ENCODE measurements at regions not wholly inside any gene's neighbourhood (a gene's known extent, or its start where the extent isn't known, plus 50 kb on each side); places are given as distances from the start of the nearest gene placed in this dataset.

GRCh38 chr18:8458546-8459215, 150.6 kb upstream of the RAB12 start:
- Mint-ChIP-seq H3K9me3 (peaks cover 23% of the 10 kb centered on the region), H3K27ac (no peak overlapping the region), H3K36me3 (peaks cover 23% of the 10 kb centered on the region), H3K27me3 (ENCODE audit: low read depth) (no peaks in the 10 kb centered on the region), H3K4me1 (peaks cover 3% of the 10 kb centered on the region), H3K4me3 (no peak overlapping the region)
- TF ChIP-seq FOXP1 (CRISPR knock-in tag; IDR thresholded peaks at IDR 0.05; ENCODE audit: borderline replicate concordance) (no peak), ELF4 (CRISPR knock-in tag; IDR thresholded peaks at IDR 0.05; ENCODE audit: low read depth) (no peak)
- DNase-seq (ENCODE audit: low spot score) (no peak), ATAC-seq (no peak)
- CTCF ChIA-PET: interaction anchor here (0.9 to 1.3 kb wide), 2 partner anchors 22 to 69 kb away, joined by 3 read pairs; no protein-coding TSS in a partner anchor
- POLR2A ChIA-PET: no interaction called here

- H3K36me3 Mint-ChIP-seq: peaks cover 23% of the 10 kb centered on the region
- no peak for TF ChIP-seq ZSCAN18 (CRISPR knock-in tag; IDR thresholded peaks at IDR 0.05)
- no peak for TF ChIP-seq ESRRA (CRISPR knock-in tag; IDR thresholded peaks at IDR 0.05; ENCODE audit: borderline replicate concordance)
- TF ChIP-seq GRHL2 (CRISPR knock-in tag; IDR thresholded peaks at IDR 0.05; ENCODE audit: insufficient replicate concordance, severe bottlenecking): no peak
- TF ChIP-seq ZNF317 (CRISPR knock-in tag; IDR thresholded peaks at IDR 0.05; ENCODE audit: borderline replicate concordance, low read depth): no peak
- TF ChIP-seq IRF2 (CRISPR knock-in tag; IDR thresholded peaks at IDR 0.05; ENCODE audit: borderline replicate concordance, low read depth): no peak
- TF ChIP-seq JAZF1 (CRISPR knock-in tag; IDR thresholded peaks at IDR 0.05): no peak
- no peak for TF ChIP-seq ARID4B (CRISPR knock-in tag; IDR thresholded peaks at IDR 0.05; ENCODE audit: borderline replicate concordance)
- TF ChIP-seq, protein P1, sequence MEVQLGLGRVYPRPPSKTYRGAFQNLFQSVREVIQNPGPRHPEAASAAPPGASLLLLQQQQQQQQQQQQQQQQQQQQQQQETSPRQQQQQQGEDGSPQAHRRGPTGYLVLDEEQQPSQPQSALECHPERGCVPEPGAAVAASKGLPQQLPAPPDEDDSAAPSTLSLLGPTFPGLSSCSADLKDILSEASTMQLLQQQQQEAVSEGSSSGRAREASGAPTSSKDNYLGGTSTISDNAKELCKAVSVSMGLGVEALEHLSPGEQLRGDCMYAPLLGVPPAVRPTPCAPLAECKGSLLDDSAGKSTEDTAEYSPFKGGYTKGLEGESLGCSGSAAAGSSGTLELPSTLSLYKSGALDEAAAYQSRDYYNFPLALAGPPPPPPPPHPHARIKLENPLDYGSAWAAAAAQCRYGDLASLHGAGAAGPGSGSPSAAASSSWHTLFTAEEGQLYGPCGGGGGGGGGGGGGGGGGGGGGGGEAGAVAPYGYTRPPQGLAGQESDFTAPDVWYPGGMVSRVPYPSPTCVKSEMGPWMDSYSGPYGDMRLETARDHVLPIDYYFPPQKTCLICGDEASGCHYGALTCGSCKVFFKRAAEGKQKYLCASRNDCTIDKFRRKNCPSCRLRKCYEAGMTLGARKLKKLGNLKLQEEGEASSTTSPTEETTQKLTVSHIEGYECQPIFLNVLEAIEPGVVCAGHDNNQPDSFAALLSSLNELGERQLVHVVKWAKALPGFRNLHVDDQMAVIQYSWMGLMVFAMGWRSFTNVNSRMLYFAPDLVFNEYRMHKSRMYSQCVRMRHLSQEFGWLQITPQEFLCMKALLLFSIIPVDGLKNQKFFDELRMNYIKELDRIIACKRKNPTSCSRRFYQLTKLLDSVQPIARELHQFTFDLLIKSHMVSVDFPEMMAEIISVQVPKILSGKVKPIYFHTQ (CRISPR knock-in tag; IDR thresholded peaks at IDR 0.05): no peak
- TF ChIP-seq, protein P2, sequence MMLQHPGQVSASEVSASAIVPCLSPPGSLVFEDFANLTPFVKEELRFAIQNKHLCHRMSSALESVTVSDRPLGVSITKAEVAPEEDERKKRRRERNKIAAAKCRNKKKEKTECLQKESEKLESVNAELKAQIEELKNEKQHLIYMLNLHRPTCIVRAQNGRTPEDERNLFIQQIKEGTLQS (CRISPR knock-in tag; conservative IDR thresholded peaks at IDR 0.05): no peak
- no peak for TF ChIP-seq PREB (CRISPR knock-in tag; IDR thresholded peaks at IDR 0.05; ENCODE audit: borderline replicate concordance)
- TF ChIP-seq NFATC4 (CRISPR knock-in tag; IDR thresholded peaks at IDR 0.05): no peak
- TF ChIP-seq, protein P3, sequence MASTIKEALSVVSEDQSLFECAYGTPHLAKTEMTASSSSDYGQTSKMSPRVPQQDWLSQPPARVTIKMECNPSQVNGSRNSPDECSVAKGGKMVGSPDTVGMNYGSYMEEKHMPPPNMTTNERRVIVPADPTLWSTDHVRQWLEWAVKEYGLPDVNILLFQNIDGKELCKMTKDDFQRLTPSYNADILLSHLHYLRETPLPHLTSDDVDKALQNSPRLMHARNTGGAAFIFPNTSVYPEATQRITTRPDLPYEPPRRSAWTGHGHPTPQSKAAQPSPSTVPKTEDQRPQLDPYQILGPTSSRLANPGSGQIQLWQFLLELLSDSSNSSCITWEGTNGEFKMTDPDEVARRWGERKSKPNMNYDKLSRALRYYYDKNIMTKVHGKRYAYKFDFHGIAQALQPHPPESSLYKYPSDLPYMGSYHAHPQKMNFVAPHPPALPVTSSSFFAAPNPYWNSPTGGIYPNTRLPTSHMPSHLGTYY (CRISPR knock-in tag; IDR thresholded peaks at IDR 0.05): no peak
- TF ChIP-seq STAT6 (CRISPR knock-in tag; conservative IDR thresholded peaks at IDR 0.05; ENCODE audit: low read depth): no peak
- H3K4me1 Mint-ChIP-seq: peaks cover 12% of the 10 kb centered on the region
- POLR2A ChIA-PET: no interaction called here
- H3K27me3 Mint-ChIP-seq (ENCODE audit: low read depth): no peaks in the 10 kb centered on the region
- H3K9me3 Mint-ChIP-seq: peaks cover 27% of the 10 kb centered on the region
- H3K27ac Mint-ChIP-seq: no peak overlapping the region
- CTCF ChIA-PET: interaction anchor here (2.0 kb wide), 1 partner anchor 18 kb away, joined by 9 read pairs; no protein-coding TSS in a partner anchor
- no peak for ATAC-seq
- H3K4me3 Mint-ChIP-seq: no peak overlapping the region
- no peak for DNase-seq (ENCODE audit: low spot score)
Measured at GRCh38 chr18:8460748-8461147, 148.5 kb upstream of the RAB12 start.
